ENCODE measurements at regions not wholly inside any gene's neighbourhood (a gene's known extent, or its start where the extent isn't known, plus 50 kb on each side); places are given as distances from the start of the nearest gene placed in this dataset.

- TF ChIP-seq POLR2A (IDR thresholded peaks at IDR 0.05; ENCODE audit: low read length) (no peak), GATA1 (IDR thresholded peaks at IDR 0.05; ENCODE audit: low read depth, low read length) (no peak)
Observed at GRCh38 chr6:12635375-12635774, 81.2 kb upstream of the PHACTR1 start.
